IPS DF 6.9 (cell line): ENCODE measurements at regions not wholly inside any gene's neighbourhood (a gene's known extent, or its start where the extent isn't known, plus 50 kb on each side); places are given as distances from the start of the nearest gene placed in this dataset.

Experiments
- DNase-seq: peaks from one replicate; pipeline ENCODE4 v3.0.0-alpha.2; 2013; ENCODE audit warnings: low read depth, low spot score
- H3K27ac ChIP-seq: one replicate; pipeline ENCODE4 v1.5.1; 2013; ENCODE audit warnings: low read length, control low read depth
- H3K27me3 ChIP-seq: 2 replicates; pipeline ENCODE4 v1.6.1; 2013; ENCODE audit warnings: mild to moderate bottlenecking, low read length; ENCODE audit not compliant: control insufficient read depth, insufficient read depth
- H3K36me3 ChIP-seq: 2 replicates; pipeline ENCODE4 v1.6.1; 2013; ENCODE audit warnings: low read length; ENCODE audit not compliant: control insufficient read depth, insufficient read depth
- H3K4me1 ChIP-seq: 2 replicates; pipeline ENCODE4 v1.6.1; 2013; ENCODE audit warnings: low read length; ENCODE audit not compliant: control insufficient read depth, insufficient read depth
- H3K4me3 ChIP-seq: 2 replicates; pipeline ENCODE4 v1.5.1; 2013; ENCODE audit warnings: mild to moderate bottlenecking, low read length
- H3K9me3 ChIP-seq: 2 replicates; pipeline ENCODE4 v1.6.1; 2013; ENCODE audit warnings: low read length, inconsistent platforms; ENCODE audit not compliant: control insufficient read depth, insufficient read depth
- WGBS: extraction: QIAGEN DNeasy Blood & Tissue Kit; methylation state at CpG from one replicate; pipeline ENCODE4 v1.1.7; 2013; ENCODE audit warnings: mixed read lengths, missing lambda C conversion rate; ENCODE audit not compliant: insufficient read length, insufficient coverage; 5-methylcytosine and 5-hydroxymethylcytosine counted together

- no CpG with 5 or more reads among the region's 3 CpGs for WGBS
- Histone ChIP-seq H3K9me3 (no peaks in the 10 kb centered on the region), H3K4me1 (no peaks in the 10 kb centered on the region), H3K27ac (no peak overlapping the region), H3K27me3 (no peaks in the 10 kb centered on the region), H3K4me3 (no peak overlapping the region), H3K36me3 (no peaks in the 10 kb centered on the region)
- DNase-seq = no peak
Observed at GRCh38 chr7:13821152-13821787, 168.2 kb downstream of the ETV1 start.

GRCh38 chr7:13822678-13823077 lies 166.8 kb downstream of the ETV1 start:
- H3K36me3 ChIP-seq = no peaks in the 10 kb centered on the region
- no peaks in the 10 kb centered on the region for H3K9me3 ChIP-seq
- no peaks in the 10 kb centered on the region for H3K27me3 ChIP-seq
- no peak overlapping the region for H3K27ac ChIP-seq
- no peak overlapping the region for H3K4me3 ChIP-seq
- WGBS = no CpG with 5 or more reads among the region's 3 CpGs
- no peaks in the 10 kb centered on the region for H3K4me1 ChIP-seq
- no peak for DNase-seq

GRCh38 chr7:13826752-13827151 lies 162.7 kb downstream of the ETV1 start:
- H3K36me3 ChIP-seq = no peaks in the 10 kb centered on the region
- H3K9me3 ChIP-seq = no peaks in the 10 kb centered on the region
- no CpG with 5 or more reads among the region's 4 CpGs for WGBS
- H3K27me3 ChIP-seq = no peaks in the 10 kb centered on the region
- H3K27ac ChIP-seq = no peak overlapping the region
- H3K4me3 ChIP-seq = no peak overlapping the region
- no peak for DNase-seq
- H3K4me1 ChIP-seq = no peaks in the 10 kb centered on the region

- H3K27ac ChIP-seq = no peak overlapping the region
- H3K36me3 ChIP-seq = no peaks in the 10 kb centered on the region
- H3K27me3 ChIP-seq = no peaks in the 10 kb centered on the region
- WGBS = 100% methylated on average over 1 of the region's 5 CpGs
- H3K4me1 ChIP-seq = no peaks in the 10 kb centered on the region
- DNase-seq = no peak
- H3K9me3 ChIP-seq = no peaks in the 10 kb centered on the region
- no peak overlapping the region for H3K4me3 ChIP-seq
Observed at GRCh38 chr7:13827716-13828115, 161.8 kb downstream of the ETV1 start.

GRCh38 chr7:13829231-13829630 lies 160.2 kb downstream of the ETV1 start:
- no CpG with 5 or more reads among the region's 2 CpGs for WGBS
- no peaks in the 10 kb centered on the region for H3K9me3 ChIP-seq
- H3K27ac ChIP-seq = no peak overlapping the region

GRCh38 chr7:13829914-13830900 lies 159.3 kb downstream of the ETV1 start:
- Histone ChIP-seq H3K27ac (no peak overlapping the region), H3K36me3 (no peaks in the 10 kb centered on the region), H3K9me3 (no peaks in the 10 kb centered on the region), H3K27me3 (no peaks in the 10 kb centered on the region), H3K4me3 (no peak overlapping the region), H3K4me1 (peaks cover 4% of the 10 kb centered on the region; the same call in 1 of the 2 replicates)
- WGBS = no CpG with 5 or more reads among the region's 6 CpGs
- no peak for DNase-seq

More at GRCh38 chr7:13829231-13829630, 160.2 kb downstream of the ETV1 start:
- H3K4me3 ChIP-seq = no peak overlapping the region
- no peaks in the 10 kb centered on the region for H3K36me3 ChIP-seq
- no peaks in the 10 kb centered on the region for H3K27me3 ChIP-seq
- no peak for DNase-seq
- H3K4me1 ChIP-seq = peaks cover 3% of the 10 kb centered on the region; the same call in 1 of the 2 replicates

- Histone ChIP-seq H3K27me3 (no peaks in the 10 kb centered on the region), H3K36me3 (no peaks in the 10 kb centered on the region), H3K4me1 (peaks cover 6% of the 10 kb centered on the region; the same call in 1 of the 2 replicates), H3K9me3 (no peaks in the 10 kb centered on the region), H3K27ac (no peak overlapping the region), H3K4me3 (no peak overlapping the region)
- DNase-seq = no peak
Observed at GRCh38 chr7:13832346-13832745, 157.1 kb downstream of the ETV1 start.

- Histone ChIP-seq H3K4me1 (peaks cover 6% of the 10 kb centered on the region; the same call in 1 of the 2 replicates), H3K4me3 (no peak overlapping the region), H3K27me3 (no peaks in the 10 kb centered on the region), H3K27ac (no peak overlapping the region), H3K36me3 (no peaks in the 10 kb centered on the region), H3K9me3 (no peaks in the 10 kb centered on the region)
- no CpG with 5 or more reads among the region's 6 CpGs for WGBS
- DNase-seq = no peak
Observed at GRCh38 chr7:13834328-13834761, 155.1 kb downstream of the ETV1 start.

- Histone ChIP-seq H3K36me3 (no peaks in the 10 kb centered on the region), H3K9me3 (no peaks in the 10 kb centered on the region), H3K4me1 (peaks cover 6% of the 10 kb centered on the region; the same call in 1 of the 2 replicates), H3K4me3 (no peak overlapping the region), H3K27ac (no peak overlapping the region), H3K27me3 (no peaks in the 10 kb centered on the region)
- DNase-seq = no peak
- no CpG with 5 or more reads among the region's 2 CpGs for WGBS
Observed at GRCh38 chr7:13835442-13835841, 154.0 kb downstream of the ETV1 start.

GRCh38 chr7:13839063-13839462 lies 150.4 kb downstream of the ETV1 start:
- DNase-seq = no peak
- Histone ChIP-seq H3K36me3 (no peaks in the 10 kb centered on the region), H3K9me3 (no peaks in the 10 kb centered on the region), H3K4me3 (no peak overlapping the region), H3K27me3 (no peaks in the 10 kb centered on the region), H3K27ac (no peak overlapping the region), H3K4me1 (peaks cover 3% of the 10 kb centered on the region; the same call in 1 of the 2 replicates)
- no CpG with 5 or more reads among the region's 1 CpG for WGBS
